ENCODE measurements at regions not wholly inside any gene's neighbourhood (a gene's known extent, or its start where the extent isn't known, plus 50 kb on each side); places are given as distances from the start of the nearest gene placed in this dataset.

- TF ChIP-seq CTCF (IDR thresholded peaks at IDR 0.05) (no peak), POLR2A (IDR thresholded peaks at IDR 0.05) (no peak), POLR2AphosphoS5 (IDR thresholded peaks at IDR 0.05) (no peak)
Observed at GRCh38 chr17:70394473-70395232, 225.3 kb downstream of the KCNJ2 start.
